MM.1S (cell line): ENCODE measurements at regions not wholly inside any gene's neighbourhood (a gene's known extent, or its start where the extent isn't known, plus 50 kb on each side); places are given as distances from the start of the nearest gene placed in this dataset.

Experiments
- DNase-seq: peaks from one replicate; pipeline ENCODE4 v3.0.0-alpha.2; 2015
- H2AFZ ChIP-seq: fragments of 300-600 bp; sonication (generic); 2 replicates; pipeline ENCODE4 v1.6.0; 2016; ENCODE audit warnings: antibody characterized with exemption, low read length
- H3F3A ChIP-seq: fragments of 300-600 bp; sonication (generic); 2 replicates; pipeline ENCODE4 v1.6.1; 2016; ENCODE audit warnings: mild to moderate bottlenecking, antibody characterized with exemption, low read length, moderate library complexity, mixed read lengths; ENCODE audit not compliant: insufficient read depth
- H3K27ac ChIP-seq: fragments of 300-600 bp; sonication (generic); 2 replicates; pipeline ENCODE4 v1.5.1; 2016; ENCODE audit warnings: mild to moderate bottlenecking, low read length
- H3K27me3 ChIP-seq: fragments of 300-600 bp; sonication (generic); replicated peaks from 2 replicates; pipeline ENCODE4 v1.6.0; 2016; ENCODE audit warnings: low read length; ENCODE audit not compliant: insufficient read depth
- H3K36me3 ChIP-seq: fragments of 300-600 bp; sonication (generic); replicated peaks from 2 replicates; pipeline ENCODE4 v1.6.1; 2016; ENCODE audit warnings: mild to moderate bottlenecking, low read length, mixed read lengths; ENCODE audit not compliant: insufficient read depth
- H3K4me1 ChIP-seq: fragments of 300-600 bp; sonication (generic); 2 replicates; pipeline ENCODE4 v1.6.1; 2016; ENCODE audit warnings: low read length, mixed read lengths
- H3K4me2 ChIP-seq: fragments of 300-600 bp; sonication (generic); 2 replicates; pipeline ENCODE4 v1.6.0; 2016; ENCODE audit warnings: low read depth, low read length
- H3K4me3 ChIP-seq: fragments of 300-600 bp; sonication (generic); 2 replicates; pipeline ENCODE4 v1.5.1; 2016; ENCODE audit warnings: low read length, mixed read lengths
- H3K79me2 ChIP-seq: fragments of 300-600 bp; sonication (generic); 2 replicates; pipeline ENCODE4 v1.6.1; 2016; ENCODE audit warnings: mixed run types, low read length, mixed read lengths
- H3K9ac ChIP-seq: fragments of 300-600 bp; sonication (generic); 2 replicates; pipeline ENCODE4 v1.6.1; 2016; ENCODE audit warnings: low read length, mixed read lengths
- H3K9me2 ChIP-seq: fragments of 300-600 bp; sonication (generic); replicated peaks from 2 replicates; pipeline ENCODE4 v1.6.1; 2016; ENCODE audit warnings: mild to moderate bottlenecking, low read length, mixed read lengths; ENCODE audit not compliant: insufficient read depth
- H3K9me3 ChIP-seq: fragments of 300-600 bp; sonication (generic); replicated peaks from 2 replicates; pipeline ENCODE4 v1.6.1; 2016; ENCODE audit warnings: mild to moderate bottlenecking, low read length, mixed read lengths; ENCODE audit not compliant: insufficient read depth
- H4K20me1 ChIP-seq: fragments of 300-600 bp; sonication (generic); 2 replicates; pipeline ENCODE4 v1.6.1; 2016; ENCODE audit warnings: mild to moderate bottlenecking, low read length, moderate library complexity, mixed read lengths; ENCODE audit not compliant: insufficient read depth
- CTCF ChIP-seq: fragments of 300-600 bp; sonication (generic); IDR thresholded peaks from 2 replicates; pipeline ENCODE4 v1.5.1; 2016; ENCODE audit warnings: antibody characterized with exemption, low read length, mixed read lengths
- EZH2 ChIP-seq: fragments of 300-600 bp; sonication (generic); optimal IDR thresholded peaks from 2 replicates; pipeline ENCODE3; 2017; ENCODE audit warnings: low read depth, mild to moderate bottlenecking, antibody characterized with exemption, low read length, mixed read lengths
- EZH2phosphoT487 ChIP-seq: fragments of 300-600 bp; sonication (generic); IDR thresholded peaks from 2 replicates; pipeline ENCODE4 v1.6.1; 2018; ENCODE audit warnings: antibody characterized with exemption, low read length

- no peaks in the 10 kb centered on the region for H3K36me3 ChIP-seq
- H4K20me1 ChIP-seq: no peaks in the 10 kb centered on the region
- no peaks in the 10 kb centered on the region for H3K4me1 ChIP-seq
- DNase-seq: no peak
- no peaks in the 10 kb centered on the region for H3F3A ChIP-seq
- no peak overlapping the region for H3K27ac ChIP-seq
- no peaks in the 10 kb centered on the region for H3K9me3 ChIP-seq
- TF ChIP-seq EZH2phosphoT487 (no peak), EZH2 (no peak), CTCF (no peak)
- H3K79me2 ChIP-seq: no peaks in the 10 kb centered on the region
- H2AFZ ChIP-seq: no peak overlapping the region
- H3K4me3 ChIP-seq: no peak overlapping the region
- H3K9me2 ChIP-seq: no peaks in the 10 kb centered on the region
- H3K4me2 ChIP-seq: no peak overlapping the region
- no peak overlapping the region for H3K9ac ChIP-seq
- no peaks in the 10 kb centered on the region for H3K27me3 ChIP-seq
These were observed 199.6 kb downstream of the TJP1 start for GRCh38 chr15:29622637-29623036.

GRCh38 chr15:29621616-29622015, 200.7 kb downstream of the TJP1 start:
- no peak for DNase-seq
- H4K20me1 ChIP-seq: no peaks in the 10 kb centered on the region
- no peak overlapping the region for H3K4me2 ChIP-seq
- H3K9me3 ChIP-seq: no peaks in the 10 kb centered on the region
- H3K27me3 ChIP-seq: no peaks in the 10 kb centered on the region
- H3K36me3 ChIP-seq: no peaks in the 10 kb centered on the region
- H2AFZ ChIP-seq: no peak overlapping the region
- TF ChIP-seq EZH2phosphoT487 (no peak), CTCF (no peak), EZH2 (no peak)
- H3K9me2 ChIP-seq: no peaks in the 10 kb centered on the region
- no peak overlapping the region for H3K4me3 ChIP-seq
- H3K79me2 ChIP-seq: no peaks in the 10 kb centered on the region
- H3K4me1 ChIP-seq: no peaks in the 10 kb centered on the region
- no peaks in the 10 kb centered on the region for H3F3A ChIP-seq
- no peak overlapping the region for H3K9ac ChIP-seq
- H3K27ac ChIP-seq: no peak overlapping the region

GRCh38 chr15:29618586-29618985, 203.7 kb downstream of the TJP1 start:
- DNase-seq: no peak
- H3K9me3 ChIP-seq: no peaks in the 10 kb centered on the region
- H3K36me3 ChIP-seq: no peaks in the 10 kb centered on the region
- no peak overlapping the region for H3K9ac ChIP-seq
- no peak overlapping the region for H2AFZ ChIP-seq
- no peaks in the 10 kb centered on the region for H4K20me1 ChIP-seq
- H3K4me3 ChIP-seq: no peak overlapping the region
- no peak for TF ChIP-seq EZH2phosphoT487
- no peak for TF ChIP-seq EZH2
- TF ChIP-seq CTCF: no peak
- no peaks in the 10 kb centered on the region for H3K9me2 ChIP-seq
- no peaks in the 10 kb centered on the region for H3K79me2 ChIP-seq
- no peaks in the 10 kb centered on the region for H3K4me1 ChIP-seq
- H3K27ac ChIP-seq: no peak overlapping the region
- H3K4me2 ChIP-seq: no peak overlapping the region
- H3F3A ChIP-seq: no peaks in the 10 kb centered on the region
- no peaks in the 10 kb centered on the region for H3K27me3 ChIP-seq
